ENCODE measurements at regions not wholly inside any gene's neighbourhood (a gene's known extent, or its start where the extent isn't known, plus 50 kb on each side); places are given as distances from the start of the nearest gene placed in this dataset.

- TF ChIP-seq CTCF (IDR thresholded peaks at IDR 0.05; ENCODE audit: low read depth, low read length, poor library complexity, severe bottlenecking) (no peak), EZH2phosphoT487 (IDR thresholded peaks at IDR 0.05; ENCODE audit: borderline replicate concordance, low read length) (no peak)
Observed at GRCh38 chr4:89531932-89532640, 224.5 kb upstream of the GPRIN3 start.

Data from DOHH2 (cell line).